ENCODE measurements at regions not wholly inside any gene's neighbourhood (a gene's known extent, or its start where the extent isn't known, plus 50 kb on each side); places are given as distances from the start of the nearest gene placed in this dataset.

DNA sequence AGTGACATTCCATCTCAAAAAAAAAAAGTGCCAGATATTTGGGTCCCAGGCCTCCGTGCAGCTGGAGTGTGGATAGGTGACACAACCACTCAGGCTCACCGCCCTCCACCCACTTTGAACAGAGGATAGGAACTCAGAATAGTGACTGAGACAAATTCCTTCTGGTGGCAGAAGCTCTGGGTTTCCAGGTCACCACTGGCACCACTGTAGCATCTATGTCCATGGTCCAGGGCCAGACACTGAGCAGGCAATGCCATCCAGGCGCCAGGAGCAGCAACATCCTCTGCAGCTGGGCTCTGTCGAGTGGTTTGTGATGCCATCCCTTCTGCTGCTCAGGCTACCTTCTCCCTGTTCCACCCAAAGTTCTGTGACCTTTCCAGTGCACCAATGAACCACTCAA lies 81.5 kb upstream of the PTPRM start (continued):
- no peak for TF ChIP-seq SREBF1 (IDR thresholded peaks at IDR 0.05; ENCODE audit: low read length)
- TF ChIP-seq, protein P1, sequence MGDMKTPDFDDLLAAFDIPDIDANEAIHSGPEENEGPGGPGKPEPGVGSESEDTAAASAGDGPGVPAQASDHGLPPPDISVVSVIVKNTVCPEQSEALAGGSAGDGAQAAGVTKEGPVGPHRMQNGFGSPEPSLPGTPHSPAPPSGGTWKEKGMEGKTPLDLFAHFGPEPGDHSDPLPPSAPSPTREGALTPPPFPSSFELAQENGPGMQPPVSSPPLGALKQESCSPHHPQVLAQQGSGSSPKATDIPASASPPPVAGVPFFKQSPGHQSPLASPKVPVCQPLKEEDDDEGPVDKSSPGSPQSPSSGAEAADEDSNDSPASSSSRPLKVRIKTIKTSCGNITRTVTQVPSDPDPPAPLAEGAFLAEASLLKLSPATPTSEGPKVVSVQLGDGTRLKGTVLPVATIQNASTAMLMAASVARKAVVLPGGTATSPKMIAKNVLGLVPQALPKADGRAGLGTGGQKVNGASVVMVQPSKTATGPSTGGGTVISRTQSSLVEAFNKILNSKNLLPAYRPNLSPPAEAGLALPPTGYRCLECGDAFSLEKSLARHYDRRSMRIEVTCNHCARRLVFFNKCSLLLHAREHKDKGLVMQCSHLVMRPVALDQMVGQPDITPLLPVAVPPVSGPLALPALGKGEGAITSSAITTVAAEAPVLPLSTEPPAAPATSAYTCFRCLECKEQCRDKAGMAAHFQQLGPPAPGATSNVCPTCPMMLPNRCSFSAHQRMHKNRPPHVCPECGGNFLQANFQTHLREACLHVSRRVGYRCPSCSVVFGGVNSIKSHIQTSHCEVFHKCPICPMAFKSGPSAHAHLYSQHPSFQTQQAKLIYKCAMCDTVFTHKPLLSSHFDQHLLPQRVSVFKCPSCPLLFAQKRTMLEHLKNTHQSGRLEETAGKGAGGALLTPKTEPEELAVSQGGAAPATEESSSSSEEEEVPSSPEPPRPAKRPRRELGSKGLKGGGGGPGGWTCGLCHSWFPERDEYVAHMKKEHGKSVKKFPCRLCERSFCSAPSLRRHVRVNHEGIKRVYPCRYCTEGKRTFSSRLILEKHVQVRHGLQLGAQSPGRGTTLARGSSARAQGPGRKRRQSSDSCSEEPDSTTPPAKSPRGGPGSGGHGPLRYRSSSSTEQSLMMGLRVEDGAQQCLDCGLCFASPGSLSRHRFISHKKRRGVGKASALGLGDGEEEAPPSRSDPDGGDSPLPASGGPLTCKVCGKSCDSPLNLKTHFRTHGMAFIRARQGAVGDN (IDR thresholded peaks at IDR 0.05) = no peak
- no peak for TF ChIP-seq RAD21 (IDR thresholded peaks at IDR 0.05; ENCODE audit: insufficient read depth, low read depth, low read length)

DNA sequence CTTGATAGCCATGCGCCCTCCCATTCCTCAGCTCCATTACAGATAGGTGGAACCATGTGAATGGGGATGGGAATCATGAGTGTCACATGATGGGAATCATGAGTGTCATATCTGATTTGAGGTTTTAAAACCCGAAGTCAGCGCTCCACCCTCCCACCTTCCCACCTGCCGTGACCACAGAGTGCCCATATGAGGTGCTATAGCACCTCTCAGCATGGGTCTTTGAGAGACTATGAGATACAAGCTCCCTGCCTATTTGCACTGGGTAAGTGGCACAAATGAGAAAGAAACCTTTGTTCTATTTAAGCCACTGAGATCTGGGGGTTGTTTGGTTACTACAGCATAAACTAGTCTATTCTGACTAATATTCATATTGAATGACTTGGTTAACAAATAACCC lies 78.5 kb upstream of the PTPRM start:
- H2AFZ ChIP-seq (ENCODE audit: control insufficient read depth, low read depth, low read length) = no peak overlapping the region
- intact Hi-C loops (cut with micrococcal nuclease; ENCODE audit: unreplicated experiment) = no loop called here
- no peaks in the 10 kb centered on the region for H3K36me3 ChIP-seq (ENCODE audit: control insufficient read depth in 2 of 2, insufficient read depth in 2 of 2, low read length in 1 of 2)
- ChIA-PET CTCF (no interaction called here), SMC1A (ENCODE audit: uncharacterized antibody, unreplicated experiment) (no interaction called here), POLR2A (no interaction called here), RAD21 (ENCODE audit: unreplicated experiment) (no interaction called here)
- no peaks in the 10 kb centered on the region for H3K4me1 ChIP-seq (ENCODE audit: control insufficient read depth, insufficient read depth, low read length)
- H3K9me3 ChIP-seq (replicated peaks; ENCODE audit: control insufficient read depth, insufficient read depth, low read length) = no peaks in the 10 kb centered on the region
- H4K20me1 ChIP-seq (ENCODE audit: control insufficient read depth, insufficient read depth) = no peaks in the 10 kb centered on the region
- no peak overlapping the region for H3K27ac ChIP-seq (ENCODE audit: control insufficient read depth, insufficient read depth)
- H3K4me2 ChIP-seq (ENCODE audit: control insufficient read depth, insufficient read depth) = no peak overlapping the region
- no peak overlapping the region for H3K9ac ChIP-seq (ENCODE audit: control insufficient read depth, insufficient read depth, low read length)
- H3K4me3 ChIP-seq = no peak overlapping the region
- no peaks in the 10 kb centered on the region for H3K27me3 ChIP-seq (replicated peaks in 1 of 2; ENCODE audit: control insufficient read depth in 2 of 2, insufficient read depth in 2 of 2, low read length in 1 of 2)
- FAIRE-seq = no peak
- no peak for ATAC-seq
- in situ Hi-C loops (cut with MboI) = no loop called here
- WGBS (ENCODE audit: insufficient coverage, insufficient replicate concordance, low lambda C conversion rate, missing lambda C conversion rate) = 50% methylated on average over 4 of the region's 4 CpGs
- BruUV-seq (replicated peaks) = no TSS peak
- no peak for DNase-seq (ENCODE audit: low read depth, low spot score)
- H3K79me2 ChIP-seq (ENCODE audit: control insufficient read depth, insufficient read depth, low read length) = no peaks in the 10 kb centered on the region
- no peak for TF ChIP-seq RCOR1 (conservative IDR thresholded peaks at IDR 0.05; ENCODE audit: low read depth, low read length)
- TF ChIP-seq, protein P2, sequence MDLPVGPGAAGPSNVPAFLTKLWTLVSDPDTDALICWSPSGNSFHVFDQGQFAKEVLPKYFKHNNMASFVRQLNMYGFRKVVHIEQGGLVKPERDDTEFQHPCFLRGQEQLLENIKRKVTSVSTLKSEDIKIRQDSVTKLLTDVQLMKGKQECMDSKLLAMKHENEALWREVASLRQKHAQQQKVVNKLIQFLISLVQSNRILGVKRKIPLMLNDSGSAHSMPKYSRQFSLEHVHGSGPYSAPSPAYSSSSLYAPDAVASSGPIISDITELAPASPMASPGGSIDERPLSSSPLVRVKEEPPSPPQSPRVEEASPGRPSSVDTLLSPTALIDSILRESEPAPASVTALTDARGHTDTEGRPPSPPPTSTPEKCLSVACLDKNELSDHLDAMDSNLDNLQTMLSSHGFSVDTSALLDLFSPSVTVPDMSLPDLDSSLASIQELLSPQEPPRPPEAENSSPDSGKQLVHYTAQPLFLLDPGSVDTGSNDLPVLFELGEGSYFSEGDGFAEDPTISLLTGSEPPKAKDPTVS (IDR thresholded peaks at IDR 0.05; ENCODE audit: low read depth, low read length) = no peak
- no peak for TF ChIP-seq ZNF274 (IDR thresholded peaks at IDR 0.05; ENCODE audit: insufficient read depth, insufficient read length)
- TF ChIP-seq KLF5 (IDR thresholded peaks at IDR 0.05; ENCODE audit: partially characterized antibody) = no peak
- TF ChIP-seq GABPA (IDR thresholded peaks at IDR 0.05; ENCODE audit: low read depth) = no peak
- no peak for TF ChIP-seq BACH1 (IDR thresholded peaks at IDR 0.05; ENCODE audit: borderline replicate concordance)
- TF ChIP-seq MXI1 (IDR thresholded peaks at IDR 0.05; ENCODE audit: low read depth, low read length) = no peak
- TF ChIP-seq, protein P3, sequence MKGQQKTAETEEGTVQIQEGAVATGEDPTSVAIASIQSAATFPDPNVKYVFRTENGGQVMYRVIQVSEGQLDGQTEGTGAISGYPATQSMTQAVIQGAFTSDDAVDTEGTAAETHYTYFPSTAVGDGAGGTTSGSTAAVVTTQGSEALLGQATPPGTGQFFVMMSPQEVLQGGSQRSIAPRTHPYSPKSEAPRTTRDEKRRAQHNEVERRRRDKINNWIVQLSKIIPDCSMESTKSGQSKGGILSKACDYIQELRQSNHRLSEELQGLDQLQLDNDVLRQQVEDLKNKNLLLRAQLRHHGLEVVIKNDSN (IDR thresholded peaks at IDR 0.05; ENCODE audit: borderline replicate concordance, extremely low read length, insufficient read depth, low read depth, low read length) = no peak
- TF ChIP-seq, protein P4, sequence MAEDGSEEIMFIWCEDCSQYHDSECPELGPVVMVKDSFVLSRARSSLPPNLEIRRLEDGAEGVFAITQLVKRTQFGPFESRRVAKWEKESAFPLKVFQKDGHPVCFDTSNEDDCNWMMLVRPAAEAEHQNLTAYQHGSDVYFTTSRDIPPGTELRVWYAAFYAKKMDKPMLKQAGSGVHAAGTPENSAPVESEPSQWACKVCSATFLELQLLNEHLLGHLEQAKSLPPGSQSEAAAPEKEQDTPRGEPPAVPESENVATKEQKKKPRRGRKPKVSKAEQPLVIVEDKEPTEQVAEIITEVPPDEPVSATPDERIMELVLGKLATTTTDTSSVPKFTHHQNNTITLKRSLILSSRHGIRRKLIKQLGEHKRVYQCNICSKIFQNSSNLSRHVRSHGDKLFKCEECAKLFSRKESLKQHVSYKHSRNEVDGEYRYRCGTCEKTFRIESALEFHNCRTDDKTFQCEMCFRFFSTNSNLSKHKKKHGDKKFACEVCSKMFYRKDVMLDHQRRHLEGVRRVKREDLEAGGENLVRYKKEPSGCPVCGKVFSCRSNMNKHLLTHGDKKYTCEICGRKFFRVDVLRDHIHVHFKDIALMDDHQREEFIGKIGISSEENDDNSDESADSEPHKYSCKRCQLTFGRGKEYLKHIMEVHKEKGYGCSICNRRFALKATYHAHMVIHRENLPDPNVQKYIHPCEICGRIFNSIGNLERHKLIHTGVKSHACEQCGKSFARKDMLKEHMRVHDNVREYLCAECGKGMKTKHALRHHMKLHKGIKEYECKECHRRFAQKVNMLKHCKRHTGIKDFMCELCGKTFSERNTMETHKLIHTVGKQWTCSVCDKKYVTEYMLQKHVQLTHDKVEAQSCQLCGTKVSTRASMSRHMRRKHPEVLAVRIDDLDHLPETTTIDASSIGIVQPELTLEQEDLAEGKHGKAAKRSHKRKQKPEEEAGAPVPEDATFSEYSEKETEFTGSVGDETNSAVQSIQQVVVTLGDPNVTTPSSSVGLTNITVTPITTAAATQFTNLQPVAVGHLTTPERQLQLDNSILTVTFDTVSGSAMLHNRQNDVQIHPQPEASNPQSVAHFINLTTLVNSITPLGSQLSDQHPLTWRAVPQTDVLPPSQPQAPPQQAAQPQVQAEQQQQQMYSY (CRISPR knock-in tag; IDR thresholded peaks at IDR 0.05) = no peak
- no peak for TF ChIP-seq YBX1 (IDR thresholded peaks at IDR 0.05)
- TF ChIP-seq ZNF622 (IDR thresholded peaks at IDR 0.05) = no peak
- no peak for TF ChIP-seq FOXM1 (IDR thresholded peaks at IDR 0.05; ENCODE audit: low read depth, low read length)
